HG03439 (cell line): ENCODE measurements at regions not wholly inside any gene's neighbourhood (a gene's known extent, or its start where the extent isn't known, plus 50 kb on each side); places are given as distances from the start of the nearest gene placed in this dataset.
"Not testable (repeated sequence)": the region's sequence is repeated elsewhere in the genome, so short reads cannot be mapped to it uniquely, and the experiment has no call there.

Experiments
- ATAC-seq: cut with Tn5 transposase; IDR thresholded peaks from one replicate; pipeline ENCODE4 v1.9.1; 2021; ENCODE audit warnings: mild to moderate bottlenecking, moderate library complexity; ENCODE audit not compliant: unreplicated experiment

- no peak for ATAC-seq
These were observed 52.8 kb upstream of the IL1RAPL2 start for GRCh38 chrX:104513162-104513561.

GRCh38 chrX:104510801-104511200 is 55.2 kb upstream of the IL1RAPL2 start:
- no peak for ATAC-seq

GRCh38 chrX:104502460-104502859 is 63.5 kb upstream of the IL1RAPL2 start:
- no peak for ATAC-seq

- no peak for ATAC-seq
These were observed 77.2 kb upstream of the IL1RAPL2 start for GRCh38 chrX:104488811-104489210.

GRCh38 chrX:104486691-104487090 is 79.3 kb upstream of the IL1RAPL2 start:
- no peak for ATAC-seq

GRCh38 chrX:104482757-104483156 is 83.2 kb upstream of the IL1RAPL2 start:
- ATAC-seq = no peak

- ATAC-seq = no peak
These were observed 96.2 kb upstream of the IL1RAPL2 start for GRCh38 chrX:104469771-104470170.

- ATAC-seq = no peak
These were observed 106.2 kb upstream of the IL1RAPL2 start for GRCh38 chrX:104459796-104460195.

- ATAC-seq = not testable (repeated sequence)
These were observed 108.9 kb upstream of the IL1RAPL2 start for GRCh38 chrX:104457130-104457529.

GRCh38 chrX:104450316-104450715 is 115.7 kb upstream of the IL1RAPL2 start:
- no peak for ATAC-seq

GRCh38 chrX:104445591-104445990 is 120.4 kb upstream of the IL1RAPL2 start:
- no peak for ATAC-seq

- no peak for ATAC-seq
These were observed 130.8 kb upstream of the IL1RAPL2 start for GRCh38 chrX:104435249-104435648.

- no peak for ATAC-seq
These were observed 133.7 kb upstream of the IL1RAPL2 start for GRCh38 chrX:104432321-104432720.

- no peak for ATAC-seq
These were observed 135.3 kb upstream of the IL1RAPL2 start for GRCh38 chrX:104430742-104431119.

- ATAC-seq = no peak
These were observed 135.8 kb upstream of the IL1RAPL2 start for GRCh38 chrX:104430072-104430741.

GRCh38 chrX:104428231-104428630 is 137.8 kb upstream of the IL1RAPL2 start:
- ATAC-seq = no peak

- no peak for ATAC-seq
These were observed 138.3 kb upstream of the IL1RAPL2 start for GRCh38 chrX:104427693-104428092.

- no peak for ATAC-seq
These were observed 138.9 kb upstream of the IL1RAPL2 start for GRCh38 chrX:104427073-104427472.

GRCh38 chrX:104420907-104421306 is 145.1 kb upstream of the IL1RAPL2 start:
- no peak for ATAC-seq

- ATAC-seq = no peak
These were observed 146.1 kb upstream of the IL1RAPL2 start for GRCh38 chrX:104419926-104420325.

GRCh38 chrX:104419211-104419610 is 146.8 kb upstream of the IL1RAPL2 start:
- no peak for ATAC-seq

GRCh38 chrX:104411800-104412199 is 154.2 kb upstream of the IL1RAPL2 start:
- ATAC-seq = no peak

GRCh38 chrX:104400387-104400786 is 145.7 kb upstream of the ESX1 start:
- ATAC-seq = no peak
